HG02870 (cell line): ENCODE measurements at regions not wholly inside any gene's neighbourhood (a gene's known extent, or its start where the extent isn't known, plus 50 kb on each side); places are given as distances from the start of the nearest gene placed in this dataset.
"Not testable (repeated sequence)": the region's sequence is repeated elsewhere in the genome, so short reads cannot be mapped to it uniquely, and the experiment has no call there.

Experiments
- ATAC-seq: cut with Tn5 transposase; IDR thresholded peaks from one replicate; pipeline ENCODE4 v1.9.1; 2021; ENCODE audit warnings: mild to moderate bottlenecking, moderate library complexity; ENCODE audit not compliant: unreplicated experiment

DNA sequence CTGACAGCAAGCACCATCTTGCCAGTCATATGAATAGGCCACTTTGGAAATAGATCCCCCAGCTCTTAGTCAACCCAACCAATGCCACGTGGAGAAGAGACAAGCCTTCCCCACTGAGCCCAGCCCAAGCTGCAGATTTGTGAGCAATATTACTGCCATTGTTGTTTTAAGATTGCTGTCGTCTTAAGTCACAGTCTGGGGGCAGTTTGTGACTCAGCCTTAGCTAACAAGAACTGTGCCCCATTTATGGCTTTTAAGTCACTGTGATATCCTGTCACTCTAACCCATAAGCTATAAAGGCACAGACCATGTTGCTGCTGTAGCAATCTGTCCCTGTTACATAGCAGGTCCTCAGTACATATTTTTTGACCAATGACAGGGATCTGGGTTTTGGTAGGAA is 464.2 kb downstream of the MED13L start:
- ATAC-seq = no peak

DNA sequence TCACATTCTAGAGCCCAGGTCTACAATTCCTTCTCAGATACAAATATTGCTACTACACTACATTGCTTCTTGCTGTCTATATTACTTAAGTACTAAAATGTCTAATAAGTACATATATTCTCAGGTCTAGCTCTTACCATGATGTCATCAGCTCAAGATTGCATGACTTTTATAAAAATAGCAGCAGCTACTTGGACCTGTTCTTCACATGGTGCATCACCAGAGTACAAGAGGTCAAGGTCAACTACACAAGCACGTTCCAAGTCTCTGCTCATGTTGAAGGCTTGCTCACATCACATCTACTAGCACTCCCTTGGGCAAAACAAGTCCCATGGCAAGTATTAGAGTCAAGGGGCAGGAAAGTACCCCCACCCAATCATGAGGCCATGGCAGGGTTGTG is 465.6 kb downstream of the MED13L start:
- no peak for ATAC-seq

DNA sequence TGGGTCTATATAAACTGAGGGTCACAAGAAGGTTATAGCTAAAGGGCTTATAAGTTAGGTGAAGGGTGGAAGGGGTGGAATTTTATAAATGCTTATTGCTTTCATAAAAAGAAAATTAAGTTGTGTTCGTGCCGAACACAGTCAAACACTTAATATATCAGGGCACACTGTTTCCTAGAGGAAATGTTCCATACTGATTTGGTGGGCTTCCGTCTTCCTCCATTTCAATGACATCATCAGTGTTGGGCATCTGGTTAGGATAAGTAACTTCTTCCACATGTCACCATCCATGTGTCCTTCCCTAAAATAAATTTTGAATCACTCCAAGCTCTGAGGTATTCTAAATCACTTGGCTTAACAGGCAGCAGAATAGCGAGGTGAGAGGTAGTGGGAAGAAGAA is 466.4 kb downstream of the MED13L start:
- ATAC-seq = no peak

DNA sequence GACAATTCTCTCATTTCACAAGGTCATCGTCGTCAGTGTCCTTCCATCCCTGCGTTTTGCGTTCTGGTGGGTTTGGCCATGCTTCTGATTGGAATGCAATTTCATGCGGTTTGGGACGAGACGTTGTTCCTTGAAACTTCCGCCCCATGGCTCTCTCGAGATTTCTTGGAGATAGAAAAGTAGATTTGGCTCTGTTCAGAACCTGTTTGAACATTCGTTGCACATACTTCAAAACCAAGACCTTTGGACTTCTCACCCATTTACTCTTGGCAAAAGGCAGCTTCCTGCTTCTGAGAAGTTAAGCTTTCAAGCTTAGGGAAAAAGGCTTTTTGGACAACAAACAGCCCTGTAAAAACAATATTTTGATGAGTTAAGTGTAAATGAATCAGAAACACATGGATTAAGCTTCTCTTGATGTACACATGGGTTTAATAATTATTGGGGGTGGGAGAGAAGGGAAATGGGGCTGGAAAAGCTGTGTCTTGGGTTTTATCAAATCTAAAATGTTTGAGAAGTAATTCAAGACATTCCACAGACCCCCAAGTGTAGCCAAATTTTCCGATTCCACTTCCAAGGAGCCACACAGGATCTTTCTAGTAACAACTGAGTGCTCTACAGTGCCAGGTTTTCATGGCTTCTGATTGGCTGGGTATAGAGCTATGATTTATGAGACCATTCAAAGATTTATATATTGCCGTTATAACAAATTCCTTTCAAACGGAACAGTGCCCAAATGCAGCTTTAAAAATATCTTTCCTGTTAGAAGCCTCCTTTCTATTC is 467.2 kb downstream of the MED13L start:
- no peak for ATAC-seq

DNA sequence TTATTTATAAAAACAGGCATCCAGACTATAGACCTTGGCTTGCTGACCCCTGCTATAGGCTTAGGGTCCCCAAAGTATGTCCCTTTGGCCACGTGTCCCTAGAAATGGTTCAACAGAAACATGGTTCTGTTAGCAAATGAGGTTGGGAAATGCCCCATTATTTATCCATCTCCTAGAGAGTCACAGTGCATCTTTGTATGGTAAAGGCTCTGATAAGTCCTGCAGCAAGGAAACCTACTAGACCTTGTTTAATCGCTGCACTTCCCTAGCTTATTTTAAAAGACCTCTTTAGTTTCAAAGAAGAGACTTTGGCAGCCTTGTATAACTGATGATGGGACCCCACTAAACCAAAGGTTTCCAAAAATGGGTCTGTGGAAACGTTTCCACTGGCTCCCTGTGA is 471.5 kb downstream of the MED13L start:
- no peak for ATAC-seq

DNA sequence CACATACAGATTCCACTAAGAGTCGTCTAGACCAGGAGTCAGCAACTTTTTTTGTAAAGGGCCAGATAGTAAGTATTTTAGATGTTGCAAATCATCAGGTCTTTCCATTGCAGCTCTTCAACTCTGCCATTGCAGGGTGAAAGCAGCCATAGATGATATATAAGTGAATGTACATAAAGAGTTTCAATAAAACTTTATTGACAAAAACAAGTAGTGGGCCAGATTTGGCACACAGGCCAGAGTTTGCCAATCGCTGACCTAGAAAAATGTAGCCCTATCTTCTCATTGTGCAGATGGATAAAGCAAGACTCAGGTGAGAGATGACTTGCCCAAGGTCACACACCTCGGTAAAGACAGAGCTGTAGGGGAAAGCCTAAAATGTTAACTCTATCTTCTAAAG is 474.7 kb downstream of the MED13L start:
- ATAC-seq = no peak

DNA sequence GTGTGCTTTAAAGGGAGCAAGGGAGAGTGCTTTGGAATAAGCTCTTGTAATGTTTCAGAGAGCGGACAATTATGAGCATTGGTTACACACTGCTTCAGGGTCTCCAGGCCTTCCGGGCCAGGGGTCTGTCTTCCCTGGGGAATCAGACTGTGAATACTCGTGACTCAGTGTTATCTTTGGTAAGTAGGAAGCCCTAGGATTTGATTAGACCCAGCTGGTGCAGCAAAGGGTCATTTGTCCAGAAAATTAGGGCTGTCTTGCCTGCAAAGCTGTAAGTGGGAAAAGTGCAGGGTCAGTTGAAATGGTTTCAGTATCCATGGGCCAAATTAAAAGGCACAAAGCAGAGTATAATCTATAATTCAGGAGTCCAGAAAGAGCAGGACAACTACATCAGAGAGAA is 475.6 kb downstream of the MED13L start:
- ATAC-seq = no peak

DNA sequence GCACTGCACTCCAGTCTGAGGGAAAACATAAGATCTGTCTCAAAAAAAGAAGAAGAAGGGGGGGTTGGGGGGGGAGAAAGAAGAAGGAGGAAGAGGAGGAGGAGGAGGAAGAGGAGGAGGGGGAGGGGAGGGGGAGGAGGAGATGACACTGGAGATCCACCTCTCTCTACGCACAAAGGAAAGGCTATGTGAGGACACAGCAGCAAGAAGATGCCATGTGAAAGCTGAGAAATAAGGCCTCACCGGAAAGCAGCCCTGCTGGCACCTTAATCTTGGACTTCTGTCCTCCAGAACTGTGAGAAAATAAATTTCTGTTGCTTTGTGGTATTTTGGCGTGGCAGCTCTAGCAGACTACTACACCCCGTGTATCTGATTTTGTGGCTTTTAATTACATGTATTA is 477.9 kb downstream of the MED13L start:
- no peak for ATAC-seq

DNA sequence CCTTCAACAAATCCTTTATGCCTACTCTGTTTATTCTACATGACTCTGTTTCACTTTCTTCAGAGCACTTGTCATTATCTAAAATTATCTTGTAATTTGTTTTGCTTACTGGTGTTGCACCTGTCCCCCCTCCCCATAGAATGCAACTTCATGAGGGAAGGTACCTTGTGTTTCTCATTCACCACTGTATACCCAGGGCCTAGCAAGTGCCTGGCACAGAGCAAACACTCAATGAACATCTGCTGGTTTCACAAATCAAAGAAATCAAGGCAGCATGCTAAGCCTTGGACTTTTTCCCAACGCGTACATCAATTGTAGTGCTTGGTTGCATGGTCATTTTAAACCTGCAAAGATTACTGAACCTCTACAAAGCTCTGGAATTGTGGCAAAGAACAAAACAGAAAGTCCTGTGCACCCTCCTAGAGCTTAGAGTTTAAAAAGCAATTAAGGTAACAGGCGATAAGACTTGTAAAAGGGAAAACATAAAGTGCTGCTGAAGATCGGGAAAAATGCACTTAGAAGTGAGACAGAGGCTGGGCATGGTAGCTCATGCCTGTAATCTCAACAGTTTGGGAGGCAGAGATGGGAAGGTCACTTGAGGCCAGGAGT is 479.1 kb downstream of the MED13L start:
- no peak for ATAC-seq

DNA sequence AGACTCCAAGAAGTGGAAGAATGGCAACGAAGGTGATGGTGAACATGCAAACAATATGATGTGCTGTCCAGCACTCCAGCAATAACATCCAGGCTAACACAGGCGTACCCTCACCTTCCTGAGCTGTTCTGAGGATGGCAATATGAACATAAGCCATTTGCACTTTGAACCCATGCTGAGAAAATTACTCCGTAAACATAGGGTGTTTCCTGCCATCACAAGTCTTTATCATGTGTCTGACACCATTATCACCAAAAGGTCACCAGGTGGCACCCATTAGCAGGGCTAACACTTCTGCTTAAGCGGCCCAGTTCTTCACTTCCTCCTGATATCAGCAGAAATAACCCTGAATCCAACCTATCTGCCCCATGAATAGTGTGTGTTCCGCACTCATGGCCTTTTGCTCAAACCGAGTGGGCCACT is 482.8 kb downstream of the MED13L start:
- no peak for ATAC-seq

DNA sequence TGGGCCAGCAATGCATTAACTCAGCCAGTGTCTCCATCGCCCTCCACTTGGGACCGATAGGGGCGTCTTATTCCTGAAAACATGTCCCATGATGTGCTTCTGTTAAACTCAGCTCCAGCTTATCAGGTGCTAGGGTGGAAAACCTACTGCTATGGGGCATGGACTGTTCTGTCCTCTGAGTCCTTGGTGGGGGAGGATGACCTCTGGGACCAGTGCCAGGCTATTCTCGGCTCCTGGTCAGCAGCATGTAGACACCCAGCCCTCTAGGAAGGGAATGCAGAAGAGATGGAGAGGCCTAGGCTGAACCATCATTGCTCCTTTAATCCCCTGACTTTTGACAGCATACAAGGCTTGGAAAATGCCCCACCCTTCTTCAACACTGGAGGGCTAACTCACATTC is 486.2 kb downstream of the MED13L start:
- ATAC-seq = no peak

DNA sequence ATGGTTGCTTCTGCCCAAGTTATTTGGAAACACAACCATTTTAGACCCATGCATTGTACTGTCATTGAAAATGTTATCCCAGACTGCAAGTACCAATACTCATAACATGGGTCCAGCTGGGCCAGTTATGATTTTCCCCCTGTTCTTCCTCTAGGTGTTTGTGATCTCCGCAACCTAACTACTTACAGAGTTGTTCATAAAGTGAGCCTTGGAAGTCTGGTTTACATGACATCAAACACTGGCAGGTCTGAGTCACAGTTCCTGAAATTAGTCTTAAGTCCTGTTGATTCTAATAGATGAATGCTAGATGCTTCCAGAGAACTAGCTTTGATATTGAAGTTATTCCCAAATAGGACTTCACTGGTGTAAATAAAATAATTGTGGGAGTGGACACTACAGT is 487.0 kb downstream of the MED13L start:
- no peak for ATAC-seq

DNA sequence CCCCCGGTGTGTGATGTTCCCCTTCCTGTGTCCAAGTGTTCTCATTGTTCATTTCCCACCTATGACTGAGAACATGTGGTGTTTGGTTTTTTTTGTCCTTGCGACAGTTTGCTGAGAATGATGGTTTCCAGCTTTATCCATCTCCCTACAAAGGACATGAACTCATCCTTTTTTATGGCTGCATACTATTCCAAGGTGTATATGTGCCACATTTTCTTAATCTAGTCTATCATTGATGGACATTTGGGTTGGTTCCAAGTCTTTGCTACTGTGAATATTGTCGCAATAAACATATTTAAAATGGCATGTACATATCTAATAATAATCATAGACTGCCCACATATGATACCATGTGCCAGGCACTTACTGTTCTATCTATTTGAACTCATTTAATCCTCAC is 491.0 kb downstream of the MED13L start:
- ATAC-seq = not testable (repeated sequence)

DNA sequence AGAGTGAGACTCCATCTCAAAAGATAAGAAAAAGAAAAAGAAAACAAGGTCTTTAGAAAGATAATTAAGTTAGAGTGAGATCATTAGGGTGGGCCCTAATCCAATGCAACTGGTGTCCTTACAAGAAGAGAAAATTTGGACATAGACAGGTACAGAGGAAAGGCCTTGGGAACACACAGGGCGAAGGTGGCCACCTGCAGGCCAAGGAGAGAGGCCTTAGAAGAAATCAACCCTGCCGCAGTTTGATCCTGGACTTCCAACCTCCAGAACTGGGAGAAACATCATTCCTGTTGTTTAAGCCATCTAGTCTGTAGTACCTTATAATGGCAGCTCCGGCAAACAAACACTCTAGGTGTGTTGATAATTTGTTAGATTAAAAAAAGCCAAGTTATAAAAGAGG is 491.9 kb downstream of the MED13L start:
- ATAC-seq = no peak

DNA sequence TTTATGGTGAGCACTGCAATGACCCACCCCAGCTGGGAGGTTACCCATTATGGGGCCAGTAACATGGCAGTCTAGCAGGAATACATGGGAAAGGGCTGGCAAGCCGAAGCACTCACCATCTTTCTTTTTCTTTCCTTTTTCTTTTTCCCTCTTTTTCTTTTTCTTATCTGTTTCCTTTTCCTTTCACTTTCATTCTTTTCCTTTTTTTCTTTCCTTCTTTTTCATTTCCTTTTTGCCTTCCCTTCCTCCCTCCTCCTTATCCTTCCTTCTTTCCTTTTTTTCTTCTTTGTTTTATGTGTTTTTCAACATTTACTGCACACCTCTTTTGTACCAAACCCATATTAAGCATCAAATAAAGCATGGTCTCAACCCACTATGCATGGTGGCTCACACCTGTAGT is 501.1 kb downstream of the MED13L start:
- no peak for ATAC-seq

DNA sequence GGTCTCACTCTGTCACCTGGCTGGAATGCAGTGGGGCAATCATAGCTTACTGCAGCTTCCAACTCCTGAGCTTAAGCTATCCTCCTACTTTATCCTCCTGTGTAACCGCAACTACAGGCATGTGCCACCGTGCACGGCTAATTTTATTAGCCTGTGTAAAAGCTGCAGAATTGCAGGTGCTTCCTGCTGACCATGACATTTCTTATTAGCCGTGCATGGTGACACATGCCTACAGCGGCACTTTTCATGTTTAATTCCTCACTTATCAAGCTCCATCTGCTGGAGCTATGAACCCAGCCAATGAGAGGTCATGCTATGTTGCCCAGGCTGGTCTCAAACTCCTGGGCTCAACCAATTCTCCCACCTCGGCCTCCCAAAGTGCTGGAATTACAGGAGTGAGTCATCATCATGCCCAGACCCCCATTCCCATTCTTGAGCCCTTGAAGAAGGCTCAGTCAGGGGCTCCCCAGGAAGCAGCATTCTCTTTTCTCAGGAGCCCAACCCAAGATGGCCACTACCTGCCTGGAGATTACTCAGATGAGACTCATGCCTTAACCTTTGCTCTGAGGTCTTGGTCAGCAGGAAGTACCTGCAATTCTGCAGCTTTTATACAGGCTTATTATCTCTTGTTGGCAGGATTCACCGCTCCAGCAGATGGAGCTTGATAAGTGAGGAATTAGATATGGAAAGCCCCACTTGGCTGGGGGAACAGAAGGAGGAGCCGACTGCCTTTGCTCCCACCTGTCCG is 503.2 kb downstream of the MED13L start:
- ATAC-seq = no peak

DNA sequence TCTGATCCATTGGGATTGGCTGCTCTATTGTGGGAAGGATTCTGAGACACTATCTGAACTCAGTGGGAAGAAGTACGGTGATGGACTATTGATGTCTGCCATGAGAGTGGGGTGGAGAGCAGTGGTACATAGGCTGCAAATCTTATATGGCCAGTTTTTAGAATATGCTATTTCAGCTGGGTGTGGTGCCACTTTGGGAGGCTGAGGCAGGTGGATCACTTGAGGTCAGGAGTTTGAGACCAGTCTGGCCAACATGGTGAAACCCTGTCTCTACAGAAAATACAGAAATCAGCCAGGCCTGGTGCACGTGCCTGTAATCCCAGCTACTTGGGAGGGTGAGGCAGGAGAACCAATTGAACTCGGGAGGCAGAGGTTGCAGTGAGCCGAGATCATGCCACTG is 505.9 kb downstream of the MED13L start:
- no peak for ATAC-seq

DNA sequence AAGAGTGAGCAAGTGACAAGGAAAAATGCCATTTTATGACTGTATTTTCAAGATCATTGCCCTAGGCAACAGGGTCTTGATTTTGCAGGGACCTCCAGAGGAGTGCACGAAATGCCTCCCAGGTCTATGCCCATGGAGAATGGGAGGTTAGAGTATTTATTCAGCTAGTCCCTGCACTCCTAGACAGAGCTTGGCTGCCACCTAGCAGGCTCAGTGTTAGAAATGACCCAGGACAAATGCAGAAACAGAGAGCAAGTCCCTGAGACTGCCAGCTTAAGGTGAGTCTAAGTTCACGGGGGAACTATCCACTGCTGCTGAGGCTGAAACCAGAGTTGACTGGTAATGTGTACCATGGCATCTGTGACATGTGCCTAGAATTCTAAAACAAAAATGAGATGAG is 506.4 kb downstream of the MED13L start:
- no peak for ATAC-seq

DNA sequence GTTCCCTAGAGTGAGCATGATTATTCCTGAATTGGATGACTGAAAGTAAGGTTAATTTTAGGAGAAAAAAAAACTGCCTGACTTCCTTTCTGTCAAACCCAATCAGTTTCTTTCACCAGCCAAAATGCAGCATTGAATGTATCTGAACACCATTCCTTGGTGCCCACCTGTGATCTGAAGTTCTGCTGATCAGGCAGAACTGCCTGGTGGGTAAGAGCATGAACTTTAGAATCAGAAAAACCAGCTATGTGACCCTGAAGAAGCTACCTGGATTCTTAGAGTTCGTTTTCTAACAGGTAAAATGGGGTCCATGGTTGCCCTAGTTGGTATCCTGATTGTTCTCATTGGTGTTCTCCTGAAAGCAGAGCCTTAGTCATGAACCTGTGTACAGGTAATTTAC is 506.9 kb downstream of the MED13L start:
- ATAC-seq = no peak

DNA sequence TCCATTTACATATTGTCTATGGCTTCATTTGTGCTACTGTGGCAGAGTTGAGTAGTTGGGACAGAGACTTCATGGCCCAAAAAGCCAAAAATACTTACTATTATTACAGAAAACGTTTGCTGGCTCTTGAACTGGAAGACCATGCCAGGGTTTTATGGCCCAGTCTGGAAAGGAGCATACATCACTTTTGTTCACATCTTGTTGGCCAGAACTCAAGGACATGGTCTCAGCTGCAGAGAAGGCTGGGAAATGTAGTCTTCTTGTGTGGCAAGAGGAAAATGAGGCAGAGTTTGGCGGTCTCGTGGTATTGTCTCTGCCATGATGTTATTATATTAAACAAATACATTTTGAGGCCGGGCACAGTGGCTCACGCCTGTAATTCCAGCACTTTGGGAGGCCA is 509.6 kb downstream of the MED13L start:
- ATAC-seq = no peak

DNA sequence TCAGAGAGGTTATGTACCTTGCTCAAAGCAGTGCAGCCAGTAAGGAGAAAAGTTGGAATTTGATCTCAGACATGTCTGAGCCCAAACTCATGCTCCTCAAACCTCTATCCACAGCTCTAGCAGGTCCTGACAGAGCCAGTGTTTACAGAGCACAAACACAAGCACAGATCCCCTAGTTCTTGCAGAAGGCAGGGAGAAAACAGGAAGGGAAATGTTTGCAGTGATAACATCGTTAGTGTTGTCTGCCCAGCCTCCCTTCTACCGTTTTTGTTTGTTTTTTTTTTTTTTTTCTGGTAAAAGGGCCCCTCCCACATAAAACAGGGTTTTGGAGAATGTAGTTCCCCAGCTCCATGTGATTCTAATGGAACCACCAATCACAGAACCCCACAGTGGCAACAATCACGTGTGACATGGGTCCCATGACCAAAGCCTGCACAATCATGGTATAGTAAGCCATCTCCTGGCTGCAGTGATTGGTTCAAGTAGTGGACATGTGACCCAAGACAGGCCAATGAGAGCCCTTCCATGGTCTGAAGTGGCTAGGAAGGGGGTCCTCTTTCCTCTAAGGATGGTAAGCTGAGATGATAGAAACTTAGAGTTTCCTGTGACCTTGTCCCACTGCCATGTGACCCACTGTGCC is 513.4 kb downstream of the MED13L start:
- ATAC-seq = no peak

DNA sequence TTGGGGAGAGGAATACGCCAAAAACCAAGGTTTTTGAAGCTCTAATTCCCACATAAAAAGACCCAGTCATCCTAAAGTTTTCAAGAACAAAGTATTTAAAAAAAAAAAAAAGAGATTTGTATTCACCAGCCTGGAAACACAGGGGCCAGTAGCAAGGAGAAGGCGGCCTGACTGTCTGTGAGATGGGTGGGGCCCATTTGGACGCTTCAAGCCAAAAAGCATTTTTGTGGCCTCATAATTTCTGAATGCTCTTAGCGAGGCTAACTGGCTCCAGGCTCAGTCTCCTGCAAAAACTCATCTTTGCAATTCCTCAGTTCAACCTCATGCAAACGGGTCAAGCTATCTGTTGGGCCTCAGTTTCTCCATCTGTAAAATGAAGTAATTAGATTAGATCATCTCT is 514.1 kb downstream of the MED13L start:
- no peak for ATAC-seq
